ENCODE measurements at regions not wholly inside any gene's neighbourhood (a gene's known extent, or its start where the extent isn't known, plus 50 kb on each side); places are given as distances from the start of the nearest gene placed in this dataset.

- TF ChIP-seq CTCF (conservative IDR thresholded peaks at IDR 0.05; ENCODE audit: low read depth, low read length) (no peak), EZH2 (IDR thresholded peaks at IDR 0.05; ENCODE audit: low read length, unreplicated experiment) (no peak)
Measured at GRCh38 chr10:91034042-91034441, 113.2 kb upstream of the ANKRD1 start.

Data from PC-3 (cell line).